Tibial artery (tissue), 4 donors: ENCODE measurements at regions not wholly inside any gene's neighbourhood (a gene's known extent, or its start where the extent isn't known, plus 50 kb on each side); places are given as distances from the start of the nearest gene placed in this dataset.

Source experiments
- DNase-seq, 2 donors: peaks; one replicate each; pipeline ENCODE4 v3.0.0-alpha.2; 2019
- H3K27ac ChIP-seq, 2 donors: fragments of 200-600 bp; sonication (generic) in 1 of 2; 1 replicate in 1 of 2; 2 replicates in 1 of 2; pipeline ENCODE4 v1.5.1; 2018 to 2019; ENCODE audit warnings: mild to moderate bottlenecking in 1 of 2
- H3K27me3 ChIP-seq, 2 donors: fragments of 200-600 bp; sonication (generic) in 1 of 2; one replicate each; pipeline versions ENCODE4 v1.5.1 to v1.6.0; 2016 to 2019
- H3K36me3 ChIP-seq, 3 donors: fragments of 200-600 bp; sonication (generic) in 2 of 3; one replicate each; pipeline ENCODE4 v1.5.1; 2016 to 2019; ENCODE audit warnings: mild to moderate bottlenecking in 2 of 3
- H3K4me1 ChIP-seq, 4 donors: fragments of 200-600 bp; sonication (generic) in 2 of 4; 1 replicate in 3 of 4; 2 replicates in 1 of 4; pipeline ENCODE4 v1.5.1; 2016 to 2019
- H3K4me3 ChIP-seq, 2 donors: fragments of 200-600 bp; sonication (generic) in 1 of 2; 1 replicate in 1 of 2; 2 replicates in 1 of 2; pipeline ENCODE4 v1.5.1; 2018 to 2019; ENCODE audit warnings: mild to moderate bottlenecking in 2 of 2
- H3K9me3 ChIP-seq, 3 donors: fragments of 200-600 bp; sonication (generic) in 1 of 3; one replicate each; pipeline ENCODE4 v1.5.1; 2016 to 2019
- CTCF ChIP-seq, 2 experiments: fragments of 200-600 bp in 1 of 2; fragments of 450-650 bp in 1 of 2; IDR thresholded peaks; one replicate each; pipeline ENCODE4 v1.5.1; 2017 to 2019; ENCODE audit warnings: antibody characterized with exemption in 2 of 2, mild to moderate bottlenecking in 1 of 2, moderate library complexity in 1 of 2
- intact Hi-C: fragments of 100-400 bp; cut with DNase I; formaldehyde crosslinking; loops from one replicate; pipeline ENCODE4 v1.15.0; 2023; ENCODE audit warnings: low total_unique reads

GRCh38 chr4:59987289-59987688, 1212.8 kb upstream of the ADGRL3 start:
- no peak for TF ChIP-seq CTCF (IDR thresholded peaks at IDR 0.05)
- H3K4me1 ChIP-seq: no peaks in the 10 kb centered on the region
- no peaks in the 10 kb centered on the region for H3K9me3 ChIP-seq
- DNase-seq: no peak
- no peak overlapping the region for H3K4me3 ChIP-seq
- H3K36me3 ChIP-seq: no peaks in the 10 kb centered on the region
- intact Hi-C loops: no loop called here
- no peaks in the 10 kb centered on the region for H3K27me3 ChIP-seq
- no peak overlapping the region for H3K27ac ChIP-seq

- Histone ChIP-seq H3K4me1 (no peaks in the 10 kb centered on the region), H3K27me3 (no peaks in the 10 kb centered on the region), H3K9me3 (peaks cover 0 to 5% (median 0%) of the 10 kb centered on the region in 3 donors), H3K36me3 (no peaks in the 10 kb centered on the region), H3K27ac (no peak overlapping the region), H3K4me3 (no peak overlapping the region)
- no peak for DNase-seq
- intact Hi-C loops: no loop called here
- no peak for TF ChIP-seq CTCF (IDR thresholded peaks at IDR 0.05)
Observed at GRCh38 chr4:59994118-59994517, 1206.0 kb upstream of the ADGRL3 start.

GRCh38 chr4:60002603-60003337, 1197.4 kb upstream of the ADGRL3 start:
- intact Hi-C loops: no loop called here
- H3K4me1 ChIP-seq: no peaks in the 10 kb centered on the region
- no peaks in the 10 kb centered on the region for H3K27me3 ChIP-seq
- H3K27ac ChIP-seq: no peak overlapping the region
- H3K36me3 ChIP-seq: no peaks in the 10 kb centered on the region
- DNase-seq: no peak
- H3K4me3 ChIP-seq: no peak overlapping the region
- TF ChIP-seq CTCF (IDR thresholded peaks at IDR 0.05): no peak
- H3K9me3 ChIP-seq: no peaks in the 10 kb centered on the region

DNA sequence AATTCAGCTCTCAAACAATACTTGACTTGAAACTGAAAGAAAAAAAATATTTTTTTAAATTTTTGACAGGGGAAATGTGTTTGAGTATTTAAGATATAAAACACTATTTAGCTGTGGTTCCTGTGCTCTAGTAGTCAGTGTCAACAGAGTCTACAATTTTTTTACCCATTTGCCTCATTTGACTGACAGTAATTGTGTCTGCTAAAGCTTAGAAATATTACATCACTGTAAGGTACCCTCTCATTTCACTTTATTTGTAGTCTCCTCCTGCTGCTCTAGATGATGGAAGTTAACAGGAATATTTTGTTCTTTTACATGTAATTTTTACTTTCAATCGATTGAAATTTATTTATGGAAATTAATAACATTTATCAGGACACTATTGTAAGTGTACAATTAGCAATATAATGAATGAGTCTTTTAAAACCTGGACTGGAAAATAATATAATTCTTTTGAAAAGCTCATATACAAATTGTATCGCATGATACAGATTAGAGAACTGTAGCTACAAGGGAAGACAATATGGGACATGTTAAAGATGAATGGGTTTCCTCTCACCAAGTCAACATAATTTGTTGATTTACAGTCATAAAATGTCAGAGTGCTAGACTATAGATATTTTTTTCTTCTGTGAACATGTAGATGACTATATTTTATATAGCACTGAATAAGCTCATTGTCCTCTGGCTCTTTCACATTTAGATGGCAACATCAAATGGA, 1186.5 kb upstream of the ADGRL3 start:
- intact Hi-C loops: no loop called here
- no peak overlapping the region for H3K27ac ChIP-seq
- H3K27me3 ChIP-seq: no peaks in the 10 kb centered on the region
- no peak overlapping the region for H3K4me3 ChIP-seq
- H3K4me1 ChIP-seq: peaks cover 0 to 7% (median 3%) of the 10 kb centered on the region in 4 donors
- no peak for DNase-seq
- no peaks in the 10 kb centered on the region for H3K9me3 ChIP-seq
- TF ChIP-seq CTCF (IDR thresholded peaks at IDR 0.05): no peak
- no peaks in the 10 kb centered on the region for H3K36me3 ChIP-seq

DNA sequence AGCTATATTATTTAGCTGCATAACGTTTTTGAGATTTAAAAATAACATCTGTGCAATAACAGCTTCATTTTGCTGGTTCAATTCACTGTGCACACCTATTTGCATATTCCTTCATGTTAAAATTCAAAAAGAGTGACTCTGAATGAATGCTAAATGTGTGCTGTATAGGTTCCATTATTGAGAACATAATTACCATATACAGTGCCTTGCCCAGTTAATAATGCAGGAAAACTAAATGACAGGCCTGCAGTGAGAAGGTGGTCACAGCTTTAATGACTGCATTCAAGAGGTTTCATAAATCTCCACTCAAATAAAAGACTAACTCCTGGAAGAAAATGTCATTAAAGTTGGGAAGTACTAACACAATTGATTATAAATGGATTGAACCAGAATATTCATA, 1183.2 kb upstream of the ADGRL3 start:
- Histone ChIP-seq H3K36me3 (no peaks in the 10 kb centered on the region), H3K4me3 (no peak overlapping the region), H3K27me3 (no peaks in the 10 kb centered on the region), H3K27ac (no peak overlapping the region), H3K9me3 (no peaks in the 10 kb centered on the region), H3K4me1 (peaks cover 0 to 7% (median 3%) of the 10 kb centered on the region in 4 donors)
- no peak for DNase-seq
- TF ChIP-seq CTCF (IDR thresholded peaks at IDR 0.05): no peak
- intact Hi-C loops: no loop called here
